ENCODE measurements at regions not wholly inside any gene's neighbourhood (a gene's known extent, or its start where the extent isn't known, plus 50 kb on each side); places are given as distances from the start of the nearest gene placed in this dataset.

- CTCF ChIA-PET: no interaction called here
- 50% methylated on average over 4 of the region's 4 CpGs for WGBS (ENCODE audit: missing lambda C conversion rate)
These were observed 172.6 kb upstream of the HMCN1 start for GRCh38 chr1:185561629-185562028.

GRCh38 chr1:185560760-185561159, 173.4 kb upstream of the HMCN1 start:
- Histone ChIP-seq H3K4me1 (peaks cover 10% of the 10 kb centered on the region; the same call in 1 of the 3 replicates), H3K4me2 (no peak overlapping the region), H3K27ac (no peak overlapping the region), H3K9me3 (no peaks in the 10 kb centered on the region), H3K4me3 (no peak overlapping the region)
- no peak for TF ChIP-seq ELK1 (IDR thresholded peaks at IDR 0.05; ENCODE audit: low read depth, low read length)
- no peak for TF ChIP-seq EHF (CRISPR knock-in tag; IDR thresholded peaks at IDR 0.05)
- no peak for TF ChIP-seq MYC (IDR thresholded peaks at IDR 0.05; ENCODE audit: borderline replicate concordance, low read length)
- TF ChIP-seq HEYL (CRISPR knock-in tag; IDR thresholded peaks at IDR 0.05): no peak
- TF ChIP-seq ATOH8 (CRISPR knock-in tag; IDR thresholded peaks at IDR 0.05; ENCODE audit: low read depth): no peak
- no peak for TF ChIP-seq HDAC2 (IDR thresholded peaks at IDR 0.05)
- TF ChIP-seq NPAS2 (CRISPR knock-in tag; IDR thresholded peaks at IDR 0.05; ENCODE audit: borderline replicate concordance): no peak
- no peak for TF ChIP-seq CBX8 (IDR thresholded peaks at IDR 0.05)
- no peak for TF ChIP-seq CBX2 (IDR thresholded peaks at IDR 0.05; ENCODE audit: borderline replicate concordance, low read depth)
- no peak for TF ChIP-seq MAZ (IDR thresholded peaks at IDR 0.05; ENCODE audit: borderline replicate concordance, low read depth, low read length)
- TF ChIP-seq PHF8 (IDR thresholded peaks at IDR 0.05; ENCODE audit: borderline replicate concordance, low read depth): no peak
- TF ChIP-seq RFX5 (IDR thresholded peaks at IDR 0.05): no peak
- TF ChIP-seq PBX3 (IDR thresholded peaks at IDR 0.05): no peak
- no peak for TF ChIP-seq FOSL2 (IDR thresholded peaks at IDR 0.05)
- TF ChIP-seq FOSL2 (CRISPR knock-in tag; IDR thresholded peaks at IDR 0.05): no peak
- no peak for TF ChIP-seq RARB (CRISPR knock-in tag; IDR thresholded peaks at IDR 0.05)
- no peak for TF ChIP-seq SMC3 (IDR thresholded peaks at IDR 0.05)
- ATAC-seq: no peak
- no peak for FAIRE-seq
- DNase-seq (ENCODE audit: low read depth in 1 of 2, low spot score in 1 of 2): no peak
- ChIA-PET CTCF (interaction anchor here (0.6 to 1.9 kb wide), 6 partner anchors 9 to 141 kb away, joined by 3 to 5 read pairs (median 3); no protein-coding TSS in a partner anchor), POLR2A (interaction anchor here (1.1 kb wide), 1 partner anchor 244 kb away, joined by 5 read pairs; the partner anchor contains the start of gene IVNS1ABP)
- WGBS (ENCODE audit: missing lambda C conversion rate): 64% methylated on average over 4 of the region's 4 CpGs

More at GRCh38 chr1:185561629-185562028, 172.6 kb upstream of the HMCN1 start:
- Histone ChIP-seq H3K4me1 (peaks cover 10% of the 10 kb centered on the region; the same call in 1 of the 3 replicates), H3K4me2 (no peak overlapping the region), H3K9me3 (no peaks in the 10 kb centered on the region), H3K4me3 (no peak overlapping the region), H3K27ac (no peak overlapping the region)
- DNase-seq (ENCODE audit: low read depth in 1 of 2, low spot score in 1 of 2): no peak
- ATAC-seq: no peak
- no peak for FAIRE-seq
- TF ChIP-seq GATA3 (IDR thresholded peaks at IDR 0.05; ENCODE audit: borderline replicate concordance) (no peak), CBX8 (IDR thresholded peaks at IDR 0.05) (no peak), ZSCAN20 (CRISPR knock-in tag; IDR thresholded peaks at IDR 0.05) (no peak), HES2 (IDR thresholded peaks at IDR 0.05) (no peak)
- POLR2A ChIA-PET: no interaction called here

- DNase-seq (ENCODE audit: low read depth in 1 of 2, low spot score in 1 of 2): peak; percentile 27 to 58
- ChIA-PET CTCF (interaction anchor here (0.6 to 1.9 kb wide), 7 partner anchors 10 to 140 kb away, joined by 3 to 5 read pairs (median 3); no protein-coding TSS in a partner anchor), POLR2A (interaction anchor here (1.1 kb wide), 1 partner anchor 243 kb away, joined by 5 read pairs; the partner anchor contains the start of gene IVNS1ABP)
- 94% methylated on average over 3 of the region's 3 CpGs for WGBS (ENCODE audit: missing lambda C conversion rate)
- peak; percentile 42 to 54 for TF ChIP-seq RAD21 (conservative IDR thresholded peaks at IDR 0.05 in 1 of 2, IDR thresholded peaks at IDR 0.05 in 1 of 2)
- TF ChIP-seq PBX3 (IDR thresholded peaks at IDR 0.05): no peak
- TF ChIP-seq SMC3 (IDR thresholded peaks at IDR 0.05): peak; percentile 37; the same call in 2 of the 3 replicates
- no peak overlapping the region for H3K4me3 ChIP-seq
- no peak overlapping the region for H3K4me2 ChIP-seq
- FAIRE-seq: no peak
- H3K27ac ChIP-seq: peak overlapping the region in 1 of 2 experiments; percentile 46; a peak in 3 of 6 replicates
- peak; percentile 71 to 88; a peak in 4 of 6 replicates for ATAC-seq
- H3K4me1 ChIP-seq: peaks cover 6% of the 10 kb centered on the region; the same call in 1 of the 3 replicates
- no peaks in the 10 kb centered on the region for H3K9me3 ChIP-seq
These were observed 174.4 kb upstream of the HMCN1 start for GRCh38 chr1:185559684-185560331.
